BE2C (cell line): ENCODE measurements at regions not wholly inside any gene's neighbourhood (a gene's known extent, or its start where the extent isn't known, plus 50 kb on each side); places are given as distances from the start of the nearest gene placed in this dataset.
"Not testable (repeated sequence)": the region's sequence is repeated elsewhere in the genome, so short reads cannot be mapped to it uniquely, and the experiment has no call there.

Experiments used
- DNase-seq: peaks from one replicate; pipeline ENCODE4 v3.0.0-alpha.2; 2020
- H3K27me3 ChIP-seq: fragments of 250-450 bp; sonication (Bioruptor Pico); 2 replicates; pipeline ENCODE4 v1.5.1; 2020; ENCODE audit warnings: mild to moderate bottlenecking
- H3K36me3 ChIP-seq: fragments of 250-450 bp; sonication (Bioruptor Pico); 2 replicates; pipeline ENCODE4 v1.5.1; 2020; ENCODE audit warnings: mild to moderate bottlenecking
- H3K4me1 ChIP-seq: fragments of 250-450 bp; sonication (Bioruptor Pico); 2 replicates; pipeline ENCODE4 v1.5.1; 2020
- H3K4me3 ChIP-seq: 2 replicates; pipeline ENCODE4 v1.5.1; 2011; ENCODE audit warnings: low read depth, low read length
- H3K9me3 ChIP-seq: fragments of 250-450 bp; sonication (Bioruptor Pico); 2 replicates; pipeline ENCODE4 v1.5.1; 2020
- CTCF ChIP-seq: IDR thresholded peaks from 2 replicates; pipeline ENCODE4 v1.5.1; 2012; ENCODE audit warnings: mild to moderate bottlenecking, low read depth, low read length

GRCh38 chr4:158966091-158966490 is 136.8 kb upstream of the RAPGEF2 start:
- no peaks in the 10 kb centered on the region for H3K9me3 ChIP-seq
- DNase-seq: no peak
- no peaks in the 10 kb centered on the region for H3K4me1 ChIP-seq
- no peak overlapping the region for H3K4me3 ChIP-seq
- H3K36me3 ChIP-seq: no peaks in the 10 kb centered on the region
- no peaks in the 10 kb centered on the region; the same call in 1 of the 2 replicates for H3K27me3 ChIP-seq
- TF ChIP-seq CTCF: no peak

GRCh38 chr4:158968961-158969360 is 133.9 kb upstream of the RAPGEF2 start:
- DNase-seq: no peak
- H3K4me1 ChIP-seq: no peaks in the 10 kb centered on the region
- no peak for TF ChIP-seq CTCF
- no peaks in the 10 kb centered on the region for H3K9me3 ChIP-seq
- no peak overlapping the region for H3K4me3 ChIP-seq
- H3K27me3 ChIP-seq: no peaks in the 10 kb centered on the region; the same call in 1 of the 2 replicates
- no peaks in the 10 kb centered on the region for H3K36me3 ChIP-seq

DNA sequence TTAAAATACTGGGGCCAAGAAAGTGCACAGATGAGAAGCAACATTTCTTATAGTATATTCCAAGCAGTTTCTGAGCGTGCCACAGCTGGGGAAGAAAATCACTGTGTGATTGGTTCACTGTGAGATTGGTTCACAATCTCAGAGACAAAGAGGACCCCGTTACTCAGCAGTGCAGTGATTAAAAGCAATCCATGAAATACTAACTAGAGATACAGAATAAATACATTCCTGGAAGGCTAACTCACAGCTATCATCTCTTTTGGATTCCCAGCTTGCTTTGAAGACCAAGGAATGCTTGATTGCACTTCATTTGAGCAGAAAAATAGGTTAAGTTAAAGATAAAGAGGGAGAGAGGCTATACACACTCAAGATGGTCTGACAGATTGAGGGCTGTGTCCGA is 132.1 kb upstream of the RAPGEF2 start:
- Histone ChIP-seq H3K9me3 (no peaks in the 10 kb centered on the region), H3K27me3 (no peaks in the 10 kb centered on the region), H3K4me3 (no peak overlapping the region), H3K4me1 (no peaks in the 10 kb centered on the region), H3K36me3 (no peaks in the 10 kb centered on the region)
- DNase-seq: no peak
- no peak for TF ChIP-seq CTCF

GRCh38 chr4:158974438-158974837 is 128.4 kb upstream of the RAPGEF2 start:
- not testable (repeated sequence) for H3K36me3 ChIP-seq, H3K4me1 ChIP-seq, H3K4me3 ChIP-seq, DNase-seq, H3K9me3 ChIP-seq, H3K27me3 ChIP-seq

GRCh38 chr4:158980711-158981110 is 122.2 kb upstream of the RAPGEF2 start:
- H3K36me3 ChIP-seq, H3K9me3 ChIP-seq, H3K4me1 ChIP-seq, H3K27me3 ChIP-seq, DNase-seq, H3K4me3 ChIP-seq: not testable (repeated sequence)

DNA sequence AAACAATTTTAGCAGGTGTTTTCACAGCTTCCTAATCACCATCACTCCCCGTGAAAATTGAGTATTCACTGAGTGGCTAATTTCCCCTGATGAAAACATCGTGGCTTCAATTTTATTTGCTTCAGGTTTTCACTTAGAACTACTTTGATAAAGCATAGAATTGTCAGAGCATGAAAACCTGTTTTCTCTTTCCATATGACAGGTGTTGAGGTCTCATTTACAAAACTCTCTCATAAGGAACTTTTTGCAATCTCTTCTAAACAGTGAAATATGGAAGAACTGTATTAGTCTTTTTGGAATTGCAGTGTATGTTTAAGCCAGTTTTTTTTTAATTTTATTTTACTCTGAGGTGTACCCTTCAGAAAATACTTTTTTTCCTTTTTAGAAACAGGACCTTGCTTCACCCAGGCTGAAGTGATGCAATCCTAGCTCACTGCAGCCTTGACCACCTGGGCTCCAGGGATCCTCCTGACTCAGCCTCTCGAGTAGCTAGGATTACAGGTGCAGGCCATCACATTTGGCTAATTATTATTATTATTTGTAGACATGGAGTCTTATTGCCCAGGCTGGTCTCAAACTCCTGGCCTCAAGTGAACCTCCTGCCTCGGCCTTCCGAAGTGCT is 111.2 kb upstream of the RAPGEF2 start:
- no peaks in the 10 kb centered on the region; the same call in 1 of the 2 replicates for H3K9me3 ChIP-seq
- H3K27me3 ChIP-seq: no peaks in the 10 kb centered on the region
- DNase-seq: no peak
- H3K4me1 ChIP-seq: no peaks in the 10 kb centered on the region
- no peaks in the 10 kb centered on the region for H3K36me3 ChIP-seq
- no peak for TF ChIP-seq CTCF
- H3K4me3 ChIP-seq: no peak overlapping the region

DNA sequence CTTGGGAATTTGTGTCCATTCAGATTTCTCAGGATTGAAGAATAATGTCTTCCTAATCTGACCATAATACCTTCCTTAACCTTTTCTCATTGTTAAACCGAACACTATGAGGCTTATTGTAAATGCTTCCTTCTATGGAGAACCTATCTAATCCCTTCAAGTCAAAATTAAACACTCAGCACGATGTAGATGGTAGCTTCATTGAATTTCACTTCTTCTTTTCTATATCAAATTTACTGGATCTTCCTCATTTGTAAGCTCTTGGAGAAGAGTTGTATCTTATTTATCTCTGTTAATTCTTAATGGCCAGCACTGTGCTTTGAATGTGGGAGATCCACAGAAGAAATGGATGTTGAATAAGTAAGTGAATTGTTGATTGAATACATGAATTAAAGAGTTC is 109.0 kb upstream of the RAPGEF2 start:
- DNase-seq: no peak
- H3K27me3 ChIP-seq: no peaks in the 10 kb centered on the region
- no peaks in the 10 kb centered on the region for H3K36me3 ChIP-seq
- H3K4me3 ChIP-seq: no peak overlapping the region
- no peaks in the 10 kb centered on the region; the same call in 1 of the 2 replicates for H3K9me3 ChIP-seq
- no peak for TF ChIP-seq CTCF
- no peaks in the 10 kb centered on the region for H3K4me1 ChIP-seq
